Stimulated activated naive CD8-positive, alpha-beta T cell treated with anti-CD3 and anti-CD28 coated beads, Interleukin-15, Interleukin-2, amounts not matched to agents 100 ng/mL and 50 ng/mL, for 24 hours (primary cell): ENCODE measurements at regions not wholly inside any gene's neighbourhood (a gene's known extent, or its start where the extent isn't known, plus 50 kb on each side); places are given as distances from the start of the nearest gene placed in this dataset.

Source experiments
- H3K27ac Mint-ChIP-seq: one replicate; pipeline ENCODE4 v1.8.0; 2021; ENCODE audit warnings: mild to moderate bottlenecking, mixed read lengths
- H3K27me3 Mint-ChIP-seq: one replicate; pipeline ENCODE4 v1.8.0; 2021; ENCODE audit warnings: mixed read lengths
- H3K36me3 Mint-ChIP-seq: one replicate; pipeline ENCODE4 v1.8.0; 2021; ENCODE audit warnings: low read depth, mixed read lengths
- H3K4me1 Mint-ChIP-seq: one replicate; pipeline ENCODE4 v1.8.0; 2021; ENCODE audit warnings: low read depth, mixed read lengths
- H3K4me3 Mint-ChIP-seq: one replicate; pipeline ENCODE4 v1.8.0; 2021; ENCODE audit warnings: mild to moderate bottlenecking, mixed read lengths
- H3K9me3 Mint-ChIP-seq: one replicate; pipeline ENCODE4 v1.8.0; 2021; ENCODE audit warnings: mixed read lengths

DNA sequence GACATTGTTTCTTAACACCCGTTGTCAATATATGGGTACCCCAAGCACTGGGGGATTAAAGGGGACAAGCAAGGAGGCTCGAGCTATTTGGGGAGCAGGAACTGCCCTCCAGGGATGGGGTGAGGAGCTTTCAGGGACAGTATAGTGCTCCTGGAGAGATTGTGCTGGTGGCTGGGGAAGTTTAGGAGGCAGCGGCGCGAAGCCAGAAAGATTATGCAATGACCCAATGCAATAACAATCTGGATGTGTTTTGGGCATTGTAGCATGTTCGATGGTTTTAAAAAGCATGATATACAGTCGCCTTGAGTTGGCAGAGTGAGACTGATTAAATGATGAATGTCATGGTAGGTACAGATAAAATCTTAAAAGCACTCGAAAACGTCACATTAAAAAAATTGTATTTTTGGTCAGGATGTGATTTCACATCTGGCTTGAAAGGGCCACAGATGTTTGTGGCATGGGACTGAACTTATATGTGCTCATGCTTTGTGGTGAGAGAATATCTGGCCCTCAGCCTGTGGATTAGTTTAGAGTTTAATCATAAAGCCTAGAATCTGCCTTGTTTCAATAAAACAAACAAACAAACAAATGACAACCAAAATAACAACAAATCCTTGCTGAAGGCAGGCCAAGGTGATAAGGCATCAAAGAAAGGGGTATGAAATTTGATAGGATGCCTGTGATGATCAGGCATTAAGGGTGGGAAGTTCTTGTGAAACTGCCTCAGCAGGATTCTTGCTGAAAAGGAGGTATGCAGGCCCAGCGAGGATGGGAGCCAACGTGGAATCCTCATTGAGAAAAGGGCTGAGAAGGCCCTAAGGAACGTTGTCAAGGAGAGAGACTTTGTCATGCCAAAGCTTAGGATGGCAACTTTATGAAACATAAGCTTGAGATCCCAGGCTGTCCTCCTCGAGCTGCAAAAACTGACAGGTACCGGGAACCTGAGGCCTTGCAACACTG lies 417.1 kb upstream of the KLF6 start:
- Mint-ChIP-seq H3K36me3 (no peaks in the 10 kb centered on the region), H3K4me3 (no peak overlapping the region), H3K27me3 (peaks cover 7% of the 10 kb centered on the region), H3K9me3 (no peaks in the 10 kb centered on the region), H3K4me1 (peaks cover 4% of the 10 kb centered on the region), H3K27ac (no peak overlapping the region)

DNA sequence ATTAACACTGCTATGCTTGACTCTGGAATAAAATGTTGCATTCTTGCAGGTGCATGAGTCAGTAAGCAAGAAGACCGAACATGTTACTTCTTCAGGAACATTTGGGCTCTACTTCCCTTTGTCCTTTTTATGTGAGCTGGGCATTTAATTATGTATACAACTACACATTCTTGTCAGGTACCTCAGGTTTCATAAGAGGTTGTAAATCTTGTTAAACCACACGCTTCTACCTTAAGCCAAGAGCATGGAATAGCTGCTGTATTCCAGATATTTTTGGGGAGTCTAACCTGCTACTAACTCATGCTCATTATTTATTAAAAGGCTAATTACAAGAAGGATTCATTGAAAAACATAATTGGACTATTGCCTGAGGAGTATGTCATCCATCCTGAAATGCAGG lies 414.2 kb upstream of the KLF6 start:
- H3K27me3 Mint-ChIP-seq: no peaks in the 10 kb centered on the region
- peaks cover 11% of the 10 kb centered on the region for H3K4me1 Mint-ChIP-seq
- H3K9me3 Mint-ChIP-seq: no peaks in the 10 kb centered on the region
- H3K27ac Mint-ChIP-seq: no peak overlapping the region
- H3K36me3 Mint-ChIP-seq: no peaks in the 10 kb centered on the region
- no peak overlapping the region for H3K4me3 Mint-ChIP-seq

DNA sequence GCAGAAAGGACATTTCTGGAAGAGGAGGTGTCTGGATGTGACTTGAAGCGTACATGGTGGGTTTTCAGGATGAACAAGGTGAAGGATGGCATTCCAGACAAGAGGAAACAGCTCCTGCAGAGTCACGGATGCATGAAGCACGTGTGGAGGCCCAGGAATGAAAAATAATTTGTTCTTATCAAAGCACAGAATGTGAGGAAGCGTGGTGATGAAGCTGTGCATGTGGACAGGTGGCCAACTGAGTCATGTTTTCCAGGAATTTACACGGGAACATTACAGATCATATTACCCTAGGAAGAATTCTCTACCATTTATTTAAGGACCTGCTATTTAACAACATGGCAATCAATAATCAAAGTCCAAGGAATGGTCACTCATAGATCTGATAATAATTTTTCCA lies 413.2 kb upstream of the KLF6 start:
- Mint-ChIP-seq H3K27ac (no peak overlapping the region), H3K4me3 (no peak overlapping the region), H3K9me3 (no peaks in the 10 kb centered on the region), H3K4me1 (peaks cover 11% of the 10 kb centered on the region), H3K36me3 (no peaks in the 10 kb centered on the region), H3K27me3 (no peaks in the 10 kb centered on the region)

DNA sequence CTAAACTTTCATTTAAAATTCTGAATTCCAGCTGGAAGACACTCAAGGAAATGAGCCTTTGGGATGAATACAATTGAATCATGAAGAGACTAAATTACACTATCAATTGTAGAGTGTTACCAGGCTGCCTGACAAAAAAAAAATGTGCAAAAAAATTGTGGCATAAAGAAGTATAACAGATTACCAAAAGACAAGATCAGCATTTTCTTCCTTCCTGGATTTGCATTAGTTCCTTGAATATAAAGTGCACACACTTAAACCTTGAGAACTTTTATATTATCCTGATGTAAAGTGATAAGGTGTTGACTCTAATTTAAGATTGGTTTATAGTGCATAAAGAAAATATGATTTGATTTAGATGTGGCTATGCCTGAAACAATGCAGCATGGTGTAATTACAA lies 412.7 kb upstream of the KLF6 start:
- Mint-ChIP-seq H3K27me3 (no peaks in the 10 kb centered on the region), H3K4me3 (no peak overlapping the region), H3K36me3 (no peaks in the 10 kb centered on the region), H3K4me1 (peaks cover 11% of the 10 kb centered on the region), H3K9me3 (no peaks in the 10 kb centered on the region), H3K27ac (peak overlapping the region; percentile 13)

DNA sequence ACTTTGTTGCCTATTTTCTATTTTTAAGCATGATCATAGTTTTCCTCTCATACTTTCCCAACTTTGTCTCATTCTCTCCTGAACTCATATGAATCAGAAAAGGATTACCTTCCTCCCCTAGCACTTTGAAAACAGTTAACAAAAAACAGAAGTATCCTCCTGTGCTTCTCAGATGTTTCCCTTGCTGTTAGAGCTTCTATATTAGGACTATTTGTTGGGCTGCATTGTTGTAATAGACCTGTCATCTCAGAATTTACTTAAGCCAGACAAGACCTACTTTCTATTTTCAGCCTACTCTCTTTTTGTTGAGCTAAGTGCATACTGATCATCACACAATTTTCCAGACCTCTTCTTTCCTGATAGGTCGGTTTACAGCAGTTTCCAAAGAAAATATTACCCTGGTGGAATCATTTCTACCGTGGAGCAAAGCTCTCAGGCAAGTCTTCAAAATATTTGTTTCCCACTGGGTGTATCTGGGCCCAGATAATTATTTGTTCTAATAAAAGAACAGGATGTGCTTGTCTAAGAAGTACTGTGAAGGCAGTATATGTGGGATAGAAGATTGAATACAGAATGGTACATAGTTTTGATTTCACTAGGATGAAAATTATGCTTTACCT lies 411.9 kb upstream of the KLF6 start:
- peaks cover 11% of the 10 kb centered on the region for H3K4me1 Mint-ChIP-seq
- no peaks in the 10 kb centered on the region for H3K36me3 Mint-ChIP-seq
- H3K27ac Mint-ChIP-seq: peak overlapping the region; percentile 29
- H3K4me3 Mint-ChIP-seq: no peak overlapping the region
- H3K27me3 Mint-ChIP-seq: no peaks in the 10 kb centered on the region
- H3K9me3 Mint-ChIP-seq: no peaks in the 10 kb centered on the region

DNA sequence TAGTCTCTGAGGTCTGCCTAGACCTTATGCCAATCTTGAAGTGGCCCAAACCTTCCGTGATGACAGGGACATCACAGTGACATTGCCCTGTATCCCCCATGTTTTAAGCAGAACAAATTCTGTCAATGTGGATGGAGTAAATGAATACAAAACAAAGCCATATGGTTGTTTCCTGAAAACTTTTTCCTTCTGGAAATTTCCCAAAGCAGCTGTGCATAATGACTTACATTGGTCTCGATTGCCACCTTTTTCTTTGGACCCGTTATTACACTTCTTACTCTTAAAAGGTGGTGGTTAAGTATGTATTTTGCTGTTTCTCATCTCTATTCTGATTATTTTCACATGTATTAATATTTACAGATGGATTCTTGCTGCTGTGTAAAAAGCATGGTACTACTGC lies 411.2 kb upstream of the KLF6 start:
- no peaks in the 10 kb centered on the region for H3K9me3 Mint-ChIP-seq
- no peak overlapping the region for H3K4me3 Mint-ChIP-seq
- no peaks in the 10 kb centered on the region for H3K27me3 Mint-ChIP-seq
- no peaks in the 10 kb centered on the region for H3K36me3 Mint-ChIP-seq
- peaks cover 11% of the 10 kb centered on the region for H3K4me1 Mint-ChIP-seq
- no peak overlapping the region for H3K27ac Mint-ChIP-seq

DNA sequence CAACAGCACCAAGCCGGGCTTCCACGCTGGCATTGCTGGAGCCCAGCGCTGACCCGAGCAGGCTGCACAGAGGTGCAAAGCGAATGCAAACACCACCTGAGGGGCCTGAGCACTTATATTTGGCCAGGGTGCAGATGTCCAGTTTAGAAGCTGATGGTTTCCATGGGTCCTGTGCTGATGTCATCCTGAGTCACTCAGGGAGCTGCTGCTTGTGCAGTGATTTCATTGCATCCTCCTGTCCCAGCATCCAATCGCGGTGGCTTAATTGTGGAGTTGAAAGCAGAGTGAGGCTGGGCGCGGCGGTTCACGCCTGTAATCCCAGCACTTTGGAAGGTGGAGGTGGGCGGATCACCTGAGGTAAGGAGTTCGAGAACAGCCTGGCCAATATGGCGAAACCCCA lies 410.2 kb upstream of the KLF6 start:
- Mint-ChIP-seq H3K9me3 (no peaks in the 10 kb centered on the region), H3K27me3 (no peaks in the 10 kb centered on the region), H3K4me3 (no peak overlapping the region), H3K4me1 (peaks cover 11% of the 10 kb centered on the region), H3K27ac (no peak overlapping the region), H3K36me3 (no peaks in the 10 kb centered on the region)

DNA sequence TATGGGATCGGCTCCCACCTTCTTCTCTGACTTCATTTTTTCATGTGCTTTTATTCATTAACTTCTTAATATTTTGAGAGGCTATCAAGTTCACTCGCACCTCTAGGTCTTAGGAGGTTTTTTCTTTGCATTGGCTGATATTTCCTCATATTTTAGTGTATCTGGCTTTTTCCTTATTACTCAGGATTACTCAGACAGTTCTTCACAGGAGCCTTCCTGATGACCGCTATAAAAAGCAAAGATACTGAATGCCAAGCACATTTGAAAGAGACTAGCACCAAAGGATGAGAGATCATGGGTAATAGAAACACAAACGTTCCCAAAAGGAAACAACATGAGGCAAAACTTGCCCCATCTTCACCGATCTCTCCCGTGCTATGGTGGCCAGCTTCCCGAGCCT lies 409.2 kb upstream of the KLF6 start:
- H3K4me3 Mint-ChIP-seq: no peak overlapping the region
- no peak overlapping the region for H3K27ac Mint-ChIP-seq
- H3K36me3 Mint-ChIP-seq: no peaks in the 10 kb centered on the region
- peaks cover 11% of the 10 kb centered on the region for H3K4me1 Mint-ChIP-seq
- no peaks in the 10 kb centered on the region for H3K9me3 Mint-ChIP-seq
- no peaks in the 10 kb centered on the region for H3K27me3 Mint-ChIP-seq

DNA sequence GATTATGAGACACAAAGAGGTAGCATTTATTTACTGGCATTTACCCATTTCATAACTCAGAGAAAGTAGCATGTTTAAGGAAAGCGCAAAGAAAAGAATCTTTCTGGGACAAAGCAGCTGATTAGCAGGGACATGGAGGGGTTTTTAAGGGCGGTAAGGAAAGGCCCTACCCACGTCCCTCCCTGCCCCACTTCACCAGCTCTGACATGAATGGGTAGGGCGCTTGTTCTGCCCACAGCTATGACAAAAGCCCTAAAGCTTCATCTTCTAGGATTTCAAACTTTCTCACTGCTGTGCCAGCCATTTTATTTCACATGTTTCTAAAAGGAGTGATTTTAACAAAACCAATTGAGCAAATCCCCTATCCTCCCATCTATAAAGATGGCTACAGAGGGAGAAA lies 406.9 kb upstream of the KLF6 start:
- H3K4me3 Mint-ChIP-seq: no peak overlapping the region
- peaks cover 5% of the 10 kb centered on the region for H3K4me1 Mint-ChIP-seq
- no peaks in the 10 kb centered on the region for H3K9me3 Mint-ChIP-seq
- H3K27me3 Mint-ChIP-seq: no peaks in the 10 kb centered on the region
- no peaks in the 10 kb centered on the region for H3K36me3 Mint-ChIP-seq
- no peak overlapping the region for H3K27ac Mint-ChIP-seq

DNA sequence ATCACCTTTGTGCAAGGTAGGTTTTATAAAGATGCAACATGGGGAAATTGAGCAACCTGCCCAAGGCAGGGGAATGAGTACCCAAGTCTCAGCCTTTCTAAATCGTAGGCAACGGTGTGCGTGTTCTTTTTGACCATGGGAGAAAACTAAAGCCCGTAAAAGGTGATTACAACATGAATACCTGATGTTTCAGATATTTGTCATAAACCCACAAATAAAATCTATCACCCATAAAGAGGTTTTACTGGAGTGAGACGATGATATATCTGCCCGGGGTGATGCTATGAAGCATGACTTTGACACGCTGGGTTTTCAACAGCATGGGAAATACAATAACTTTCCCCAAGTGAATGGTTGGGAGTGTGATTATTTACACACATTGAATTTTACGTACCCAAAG lies 406.3 kb upstream of the KLF6 start:
- H3K4me3 Mint-ChIP-seq: no peak overlapping the region
- no peaks in the 10 kb centered on the region for H3K4me1 Mint-ChIP-seq
- no peaks in the 10 kb centered on the region for H3K27me3 Mint-ChIP-seq
- H3K36me3 Mint-ChIP-seq: no peaks in the 10 kb centered on the region
- no peaks in the 10 kb centered on the region for H3K9me3 Mint-ChIP-seq
- no peak overlapping the region for H3K27ac Mint-ChIP-seq

DNA sequence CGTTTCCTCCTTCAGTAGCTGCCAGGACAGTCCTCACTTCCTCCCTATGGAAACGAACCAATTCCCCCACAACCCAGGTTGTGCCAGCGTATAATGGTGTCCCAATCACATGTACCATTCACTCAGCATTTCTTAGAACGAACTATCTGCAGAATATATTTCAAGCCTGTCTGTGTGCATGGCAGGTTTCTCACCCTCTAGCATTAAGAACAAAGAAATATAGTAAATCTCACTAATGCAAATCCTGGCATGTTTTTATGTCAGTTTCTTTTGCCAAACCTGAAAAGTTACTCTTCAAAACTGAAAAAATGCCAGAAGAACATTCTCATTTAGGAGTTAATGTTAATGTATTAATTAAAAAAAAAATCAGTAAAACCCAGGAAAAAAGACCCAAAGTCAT lies 405.9 kb upstream of the KLF6 start:
- no peaks in the 10 kb centered on the region for H3K36me3 Mint-ChIP-seq
- no peak overlapping the region for H3K4me3 Mint-ChIP-seq
- no peaks in the 10 kb centered on the region for H3K4me1 Mint-ChIP-seq

DNA sequence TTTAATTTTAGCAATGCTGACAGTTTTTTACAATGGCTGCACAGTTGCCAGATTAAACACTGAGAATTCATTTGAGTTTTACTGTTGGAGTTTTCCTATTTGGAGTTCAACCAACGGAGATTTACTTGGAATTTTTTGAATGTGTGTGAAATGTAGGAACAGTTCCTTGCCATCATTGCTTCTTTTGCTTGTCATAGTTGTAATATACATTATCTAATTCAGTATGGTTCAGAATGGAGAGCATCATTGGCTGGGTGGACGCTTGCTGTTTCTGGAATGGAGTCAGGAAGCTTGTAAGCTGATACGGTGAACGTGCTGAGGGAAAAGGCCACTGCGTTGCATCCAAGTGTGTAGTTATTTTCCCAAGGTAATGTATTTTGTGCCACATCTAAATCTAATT lies 404.3 kb upstream of the KLF6 start:
- H3K9me3 Mint-ChIP-seq: no peaks in the 10 kb centered on the region
- no peaks in the 10 kb centered on the region for H3K27me3 Mint-ChIP-seq
- H3K4me3 Mint-ChIP-seq: no peak overlapping the region
- no peaks in the 10 kb centered on the region for H3K4me1 Mint-ChIP-seq
- no peaks in the 10 kb centered on the region for H3K36me3 Mint-ChIP-seq
- H3K27ac Mint-ChIP-seq: no peak overlapping the region

More for the DNA sequence above, 405.9 kb upstream of the KLF6 start:
- Mint-ChIP-seq H3K9me3 (no peaks in the 10 kb centered on the region), H3K27ac (no peak overlapping the region), H3K27me3 (no peaks in the 10 kb centered on the region)

DNA sequence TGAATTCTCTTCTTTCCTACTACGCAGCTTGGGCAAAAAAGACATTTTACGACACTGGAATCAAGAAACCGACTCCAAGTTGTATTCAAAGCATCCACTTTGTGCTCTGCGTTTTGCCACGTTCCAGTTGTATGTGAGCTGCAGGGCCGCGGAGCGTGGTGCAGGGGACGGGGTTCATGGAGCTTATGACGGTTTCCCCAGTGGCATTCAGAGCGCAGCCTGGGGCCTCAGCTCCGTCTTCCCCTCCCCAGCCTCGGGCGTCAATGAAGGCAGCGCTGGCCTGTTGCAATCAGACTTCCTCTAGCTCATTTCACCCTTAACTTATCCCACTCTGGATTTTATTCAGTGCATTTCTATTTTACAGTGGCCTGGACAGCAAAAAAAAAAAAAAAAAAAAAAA lies 403.4 kb upstream of the KLF6 start:
- H3K4me3 Mint-ChIP-seq: no peak overlapping the region
- no peak overlapping the region for H3K27ac Mint-ChIP-seq
- H3K9me3 Mint-ChIP-seq: no peaks in the 10 kb centered on the region
- H3K27me3 Mint-ChIP-seq: no peaks in the 10 kb centered on the region
- H3K4me1 Mint-ChIP-seq: no peaks in the 10 kb centered on the region
- H3K36me3 Mint-ChIP-seq: no peaks in the 10 kb centered on the region

DNA sequence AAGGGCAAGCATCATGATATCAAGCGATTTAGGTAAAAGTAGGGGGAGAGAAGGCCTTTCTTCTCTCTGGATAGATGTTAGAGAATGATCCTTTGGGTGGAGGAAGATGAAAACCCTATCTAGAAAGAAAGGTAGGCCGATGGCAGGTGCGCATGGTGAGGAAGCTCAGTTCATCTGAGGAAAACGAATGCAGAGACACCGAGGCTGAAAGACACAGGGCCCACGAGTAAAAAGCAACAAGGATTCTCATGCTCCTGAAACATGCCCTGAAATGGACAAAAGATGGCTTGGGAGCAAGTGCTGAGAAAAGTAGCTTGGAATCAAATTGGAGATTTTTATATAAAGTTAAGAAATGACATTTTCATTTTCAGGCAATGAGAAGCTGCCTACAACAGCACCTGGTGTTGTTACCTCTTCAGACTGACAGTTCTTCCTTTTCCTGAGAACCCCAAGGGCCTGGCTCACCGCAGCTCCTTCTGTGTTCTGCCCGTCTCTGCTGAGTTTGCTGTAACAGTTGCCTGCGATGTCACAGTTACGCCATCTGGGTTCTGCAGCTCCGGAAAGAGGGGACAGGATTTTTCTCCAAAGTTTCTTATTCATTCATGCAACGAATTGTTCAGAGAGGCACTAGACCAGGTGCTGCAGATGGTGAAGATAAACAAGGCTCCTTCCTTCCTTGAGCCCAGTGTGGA lies 402.0 kb upstream of the KLF6 start:
- Mint-ChIP-seq H3K9me3 (no peaks in the 10 kb centered on the region), H3K4me3 (no peak overlapping the region), H3K27ac (no peak overlapping the region), H3K36me3 (no peaks in the 10 kb centered on the region), H3K4me1 (peaks cover 1% of the 10 kb centered on the region), H3K27me3 (no peaks in the 10 kb centered on the region)

DNA sequence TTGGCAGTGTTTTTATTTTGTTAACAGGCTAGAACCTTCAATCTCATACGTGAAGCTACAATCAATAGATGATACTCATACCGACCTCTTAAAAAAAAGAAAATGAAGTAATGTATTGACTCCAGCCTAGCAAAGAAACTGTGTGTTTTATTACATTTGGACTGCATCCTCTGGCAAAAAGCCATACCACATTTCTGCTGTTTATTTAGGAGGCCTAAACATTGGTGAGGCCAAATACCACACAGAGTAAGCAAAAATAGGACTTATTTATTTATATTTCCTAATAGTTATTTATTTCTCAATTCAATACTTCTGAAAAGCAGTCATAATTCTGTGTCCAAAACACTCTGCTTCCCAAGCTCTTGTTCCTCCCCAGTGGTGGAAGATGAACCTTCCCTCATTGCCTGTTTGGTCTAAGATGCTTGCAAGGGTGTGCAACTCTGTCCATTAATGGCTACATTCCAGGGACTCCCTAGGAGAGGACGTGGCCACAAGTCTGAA lies 398.8 kb upstream of the KLF6 start:
- no peaks in the 10 kb centered on the region for H3K9me3 Mint-ChIP-seq
- H3K4me1 Mint-ChIP-seq: peaks cover 12% of the 10 kb centered on the region
- no peak overlapping the region for H3K27ac Mint-ChIP-seq
- no peaks in the 10 kb centered on the region for H3K36me3 Mint-ChIP-seq
- H3K4me3 Mint-ChIP-seq: no peak overlapping the region
- no peaks in the 10 kb centered on the region for H3K27me3 Mint-ChIP-seq
